Caki2 (cell line): ENCODE measurements at regions not wholly inside any gene's neighbourhood (a gene's known extent, or its start where the extent isn't known, plus 50 kb on each side); places are given as distances from the start of the nearest gene placed in this dataset.
A peak's percentile ranks its signal among the peaks of the same experiment; 100 is the strongest.
"Not testable (repeated sequence)": the region's sequence is repeated elsewhere in the genome, so short reads cannot be mapped to it uniquely, and the experiment has no call there.

ENCODE experiments used
- DNase-seq: peaks from one replicate; pipeline ENCODE4 v3.0.0-alpha.2; 2015; ENCODE audit warnings: low read depth
- in situ Hi-C: cut with HindIII; loops from 2 replicates; pipeline ENCODE4 v1.10.0; 2016; ENCODE audit warnings: low sequenced_read_pairs, low pct_unique_long_range_greater_than_20kb, mixed read lengths

DNA sequence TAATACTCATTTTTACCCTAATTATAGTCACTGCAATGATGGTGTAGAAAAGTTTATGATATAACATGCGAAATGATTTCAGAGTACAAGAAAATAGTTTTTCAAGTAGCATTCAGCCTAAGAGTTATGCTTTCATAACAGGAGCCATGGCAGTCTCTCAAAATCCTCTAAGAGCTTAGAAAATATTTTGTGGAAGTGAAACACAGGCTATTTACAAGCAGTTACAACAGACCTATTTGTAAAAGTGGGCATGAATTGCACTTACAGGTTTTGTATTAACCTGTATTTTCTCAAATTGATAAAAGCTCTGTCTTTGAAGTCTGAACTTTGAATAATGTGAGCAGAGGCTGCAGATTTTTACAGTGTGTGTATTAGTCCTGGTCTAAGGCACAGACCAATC, 523.3 kb downstream of the LRRC70 start:
- in situ Hi-C loops = no loop called here
- DNase-seq = no peak

DNA sequence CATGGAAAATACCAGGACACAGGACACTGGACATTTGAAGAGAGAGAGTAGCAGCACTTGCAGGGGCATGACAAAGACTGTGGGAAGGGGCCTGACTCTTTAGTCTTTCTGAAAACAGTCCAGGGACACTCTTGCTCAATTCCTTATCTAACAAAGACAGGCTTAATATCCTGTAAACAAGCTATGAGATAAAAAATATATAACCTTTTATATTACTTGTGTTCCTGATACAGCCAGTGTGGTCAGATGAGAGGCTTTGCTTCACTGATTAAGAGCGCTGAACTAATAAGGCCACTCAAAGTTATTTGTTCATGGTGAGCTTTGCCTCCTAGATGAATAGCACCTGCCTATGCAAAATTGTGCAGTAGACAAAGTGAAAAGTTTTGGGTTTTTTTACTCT, 518.7 kb downstream of the LRRC70 start:
- in situ Hi-C loops = no loop called here
- no peak for DNase-seq

DNA sequence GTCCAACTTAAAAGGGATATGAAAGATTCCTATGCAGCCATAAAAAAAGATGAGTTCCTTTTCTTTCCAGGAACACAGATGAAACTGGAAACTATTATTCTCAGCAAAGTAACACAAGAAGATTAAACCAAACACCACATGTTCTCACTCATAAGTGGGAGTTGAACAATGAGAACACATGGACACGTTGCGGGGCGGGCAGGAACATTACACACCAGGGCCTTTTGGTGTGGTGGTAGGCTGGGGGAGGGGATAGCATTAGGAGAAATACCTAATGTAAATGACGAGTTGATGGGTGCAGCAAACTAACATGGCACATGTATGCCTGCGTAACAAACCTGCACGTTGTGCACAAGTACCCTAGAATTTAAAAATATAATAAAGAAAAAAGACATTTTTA, 516.1 kb downstream of the LRRC70 start:
- no peak for DNase-seq
- in situ Hi-C loops = no loop called here

DNA sequence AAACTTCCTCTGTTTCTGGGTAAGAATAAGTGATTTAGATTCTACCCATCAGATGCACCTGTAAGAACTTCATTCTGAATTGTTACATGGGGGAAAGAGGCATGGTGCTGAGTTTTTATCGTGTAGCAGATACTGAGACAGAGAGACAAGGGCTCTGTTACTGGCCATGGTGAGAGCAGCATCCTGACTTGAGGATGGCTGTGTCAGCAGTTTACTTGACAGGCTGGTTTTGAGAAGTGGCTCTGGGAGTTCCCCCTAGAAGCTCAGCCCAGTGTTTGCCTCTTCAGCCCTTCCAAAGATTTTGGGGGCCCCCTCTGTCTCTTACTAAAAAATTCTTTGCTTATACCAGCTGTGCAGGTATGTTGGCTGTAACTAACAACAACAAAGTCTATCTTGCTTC, 510.5 kb downstream of the LRRC70 start:
- no peak for DNase-seq
- in situ Hi-C loops = no loop called here

DNA sequence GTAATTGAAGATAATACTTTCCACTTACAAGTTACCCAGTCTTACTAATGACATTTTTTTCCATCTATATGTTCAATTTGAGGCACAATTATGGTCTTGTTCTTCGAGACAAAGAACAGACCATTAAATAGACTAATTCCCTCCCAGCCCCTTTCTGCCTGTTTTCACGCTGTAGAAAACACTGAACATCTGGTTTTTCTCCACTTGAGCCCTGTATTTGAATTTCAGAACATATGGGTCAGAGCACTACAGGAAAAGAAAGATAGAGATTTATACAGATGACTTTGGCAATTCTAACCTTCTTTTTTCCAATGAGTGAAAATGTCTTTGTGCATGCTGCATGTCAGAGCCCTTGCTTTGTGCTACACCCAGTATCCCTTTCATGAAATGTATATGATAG, 506.9 kb downstream of the LRRC70 start:
- no peak for DNase-seq
- in situ Hi-C loops = no loop called here

DNA sequence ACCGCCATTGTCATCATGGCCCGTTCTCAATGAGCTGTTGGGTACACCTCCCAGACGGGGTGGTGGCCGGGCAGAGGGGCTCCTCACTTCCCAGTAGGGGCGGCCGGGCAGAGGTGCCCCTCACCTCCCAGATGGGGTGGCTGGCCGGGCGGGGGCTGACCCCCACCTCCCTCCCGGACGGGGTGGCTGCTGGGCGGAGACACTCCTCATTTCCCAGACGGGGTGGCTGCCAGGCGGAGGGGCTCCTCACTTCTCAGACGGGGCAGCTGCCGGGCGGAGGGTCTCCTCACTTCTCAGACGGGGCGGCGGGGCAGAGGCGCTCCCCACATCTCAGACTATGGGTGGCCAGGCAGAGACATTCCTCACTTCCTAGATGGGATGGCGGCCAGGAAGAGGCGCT, 505.1 kb downstream of the LRRC70 start:
- DNase-seq, in situ Hi-C loops: not testable (repeated sequence)

DNA sequence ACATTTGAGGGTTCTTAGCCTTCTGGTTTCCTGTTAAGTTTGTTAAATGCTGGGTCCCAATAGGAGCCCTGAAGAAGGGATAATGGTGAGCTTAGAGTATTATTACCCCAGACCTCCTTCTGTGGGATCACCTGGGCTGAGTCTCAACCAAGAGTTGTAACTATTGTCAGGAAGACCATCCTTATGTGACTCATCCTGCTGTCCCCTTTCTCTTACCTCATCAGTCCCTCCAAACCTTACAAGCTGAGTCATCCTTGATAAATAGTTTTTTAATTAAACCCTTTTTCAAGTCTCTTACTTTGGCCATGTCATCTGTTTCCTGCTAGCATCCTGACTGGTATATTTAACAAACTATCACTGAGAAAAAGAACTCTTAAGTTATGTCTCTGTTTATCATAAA, 502.8 kb downstream of the LRRC70 start:
- DNase-seq = peak; percentile 8
- in situ Hi-C loops = no loop called here

DNA sequence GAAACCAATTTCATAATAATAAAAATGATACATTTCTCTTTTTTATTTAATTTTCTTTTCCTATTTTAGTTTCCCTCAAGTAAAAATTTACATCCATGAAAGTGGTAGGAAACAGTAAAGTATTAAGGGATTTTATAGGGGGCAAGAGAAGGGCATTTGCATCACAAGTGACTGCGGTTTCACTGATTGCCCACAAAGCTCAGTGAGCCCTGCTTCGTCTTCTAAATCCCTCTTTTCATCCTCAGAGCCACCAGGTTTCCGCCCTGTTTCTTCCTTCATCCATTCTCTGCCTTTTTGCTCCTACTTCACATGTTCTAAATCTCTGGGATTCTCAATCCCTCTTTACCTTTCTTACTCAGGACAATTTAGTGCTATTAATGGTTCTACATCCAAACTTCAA, 491.4 kb downstream of the LRRC70 start:
- DNase-seq = no peak
- in situ Hi-C loops = no loop called here

DNA sequence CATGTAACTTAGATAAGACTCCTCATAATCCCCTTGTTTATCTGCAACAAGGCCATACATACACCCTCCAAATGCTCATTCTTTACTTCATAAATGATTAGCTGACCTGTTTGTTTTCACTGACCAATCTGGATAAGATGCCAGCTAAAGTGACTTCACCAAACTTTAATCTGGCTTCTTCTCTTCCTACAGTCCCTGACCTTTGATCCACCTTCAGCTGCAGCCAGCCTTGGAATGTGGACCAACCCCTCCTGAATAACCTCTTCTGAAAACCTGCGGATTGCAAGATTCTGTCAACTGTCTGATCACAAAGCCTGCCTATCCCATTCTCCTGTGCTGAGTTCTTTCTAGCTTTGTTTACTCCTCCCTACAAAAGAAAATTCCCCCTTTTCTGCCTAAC, 476.8 kb downstream of the LRRC70 start:
- peak; percentile 71 for DNase-seq
- in situ Hi-C loops = no loop called here

DNA sequence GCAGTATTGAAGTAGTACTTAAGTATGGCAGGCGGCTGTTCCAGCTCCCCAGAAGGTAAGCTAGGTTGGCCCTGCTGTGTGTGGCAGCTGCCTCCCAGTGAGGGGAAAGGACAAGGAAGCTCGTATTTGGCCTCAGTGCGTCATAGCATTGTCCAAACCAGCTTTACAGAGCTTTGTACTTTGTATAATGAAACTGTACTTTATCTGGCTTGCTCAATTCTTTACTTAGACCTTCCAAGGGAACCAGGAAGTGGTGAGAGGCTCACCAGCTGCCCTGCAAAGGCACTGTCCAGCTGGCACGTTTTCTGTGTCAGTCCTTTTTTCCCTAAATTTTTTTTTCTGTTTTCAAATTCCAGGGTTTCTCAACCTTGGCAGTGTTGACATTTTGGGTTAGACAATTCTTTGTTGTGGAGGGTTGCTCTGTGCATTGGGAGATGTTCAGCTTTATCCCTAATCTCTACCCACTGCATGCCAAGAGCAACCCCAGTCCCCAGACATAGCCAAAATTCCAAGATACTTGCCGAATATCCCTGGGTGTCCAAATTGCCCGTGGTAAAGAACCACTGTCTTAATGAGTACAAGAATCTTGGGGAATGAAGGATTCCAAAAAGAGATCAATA, 474.5 kb downstream of the LRRC70 start:
- in situ Hi-C loops = no loop called here
- no peak for DNase-seq

DNA sequence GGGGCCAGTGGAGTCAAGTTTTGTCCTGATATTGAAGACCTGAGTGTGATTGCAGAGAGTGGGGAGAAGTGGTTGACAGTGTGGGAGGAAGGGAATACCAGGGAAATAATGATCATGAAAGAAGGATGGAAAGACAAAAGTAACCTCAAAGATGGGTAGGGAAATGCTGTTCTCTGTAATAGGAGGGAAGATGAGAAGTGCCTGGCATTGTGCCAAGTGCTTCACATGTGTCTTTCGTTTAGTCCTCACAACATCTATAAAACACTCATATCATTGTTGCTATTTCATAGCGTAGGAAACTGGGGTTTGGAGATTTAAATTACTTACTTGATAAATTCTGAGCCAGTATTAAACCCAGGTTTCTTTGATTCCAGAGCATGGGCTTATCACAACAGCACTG, 472.3 kb downstream of the LRRC70 start:
- DNase-seq = no peak
- in situ Hi-C loops = no loop called here

DNA sequence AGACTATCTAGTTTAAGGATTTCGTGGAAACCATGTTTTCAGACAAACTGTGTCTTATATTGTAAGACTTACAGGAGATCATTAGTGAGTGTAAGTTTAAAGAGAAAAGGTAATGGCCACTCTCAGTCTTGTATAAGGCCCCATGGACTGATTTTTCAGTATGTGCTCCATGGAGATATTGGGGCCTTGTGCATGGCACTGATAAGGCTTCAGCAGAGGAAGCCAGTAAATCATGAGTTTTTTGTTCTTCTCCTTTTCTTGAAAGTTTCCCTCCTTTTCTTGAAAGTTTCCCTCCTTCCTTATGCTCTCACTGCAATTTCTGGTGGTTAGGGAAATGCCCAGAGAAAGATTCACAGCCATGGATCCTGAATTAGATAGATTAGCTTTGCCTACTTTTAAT, 471.3 kb downstream of the LRRC70 start:
- no peak for DNase-seq
- in situ Hi-C loops = no loop called here

DNA sequence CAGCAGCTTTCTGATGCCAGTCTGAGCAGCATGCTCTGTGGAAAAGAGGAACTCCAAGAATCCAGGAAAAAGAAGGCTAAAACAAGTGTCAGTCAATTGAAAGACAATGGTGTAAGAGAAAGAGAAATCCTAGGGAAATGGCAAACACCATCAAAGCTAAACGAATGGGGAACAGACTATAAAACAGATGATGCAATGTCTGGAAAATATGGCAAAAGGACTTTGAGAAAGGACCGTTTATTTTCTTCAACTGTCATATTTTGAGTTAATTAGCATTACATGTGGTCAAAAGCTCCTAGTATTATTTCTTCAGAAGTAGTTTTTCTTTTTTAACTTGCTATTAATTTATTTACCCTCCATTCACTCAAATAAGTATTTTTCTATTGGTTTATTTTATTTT, 465.2 kb downstream of the LRRC70 start:
- DNase-seq = no peak
- in situ Hi-C loops = no loop called here

DNA sequence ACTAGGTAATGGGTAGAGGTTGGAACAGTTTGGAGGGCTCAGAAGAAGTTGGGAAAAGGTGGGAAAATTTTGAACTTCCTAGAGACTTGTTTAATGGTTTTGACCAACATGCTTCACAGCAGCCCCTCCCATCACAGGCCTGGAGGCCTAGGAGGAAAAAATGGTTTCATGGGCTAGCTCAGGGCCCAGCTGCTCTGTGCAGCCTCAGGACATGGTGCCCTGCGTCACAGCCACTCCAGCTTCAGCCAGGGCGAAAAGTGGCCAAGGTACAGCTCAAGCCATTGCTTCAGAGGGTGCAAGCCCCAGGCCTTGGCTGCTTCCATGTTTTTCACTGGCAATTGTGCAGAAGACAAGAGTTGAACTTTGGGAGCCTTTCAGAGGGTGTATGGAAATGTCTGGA, 453.7 kb downstream of the LRRC70 start:
- in situ Hi-C loops = no loop called here
- no peak for DNase-seq

DNA sequence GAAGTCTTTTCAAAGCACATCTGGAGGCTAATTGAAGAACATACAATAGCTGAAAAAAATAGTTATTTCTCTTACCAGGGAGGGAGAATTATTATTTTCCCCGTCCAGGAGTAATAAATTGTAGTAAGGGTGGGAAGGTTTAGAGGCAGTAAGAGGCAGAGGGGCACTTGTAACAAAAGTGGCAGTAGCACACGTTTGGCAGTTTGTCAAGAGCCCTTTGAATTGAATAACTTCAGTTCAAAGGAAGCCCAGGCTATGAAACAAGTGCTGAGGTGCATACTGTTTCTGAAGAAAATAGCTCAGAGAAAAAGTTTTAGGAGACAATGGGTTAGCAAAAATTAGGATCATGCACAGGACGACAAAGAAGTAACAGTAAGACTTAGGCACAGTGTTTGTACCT, 451.3 kb downstream of the LRRC70 start:
- in situ Hi-C loops = no loop called here
- DNase-seq = no peak

DNA sequence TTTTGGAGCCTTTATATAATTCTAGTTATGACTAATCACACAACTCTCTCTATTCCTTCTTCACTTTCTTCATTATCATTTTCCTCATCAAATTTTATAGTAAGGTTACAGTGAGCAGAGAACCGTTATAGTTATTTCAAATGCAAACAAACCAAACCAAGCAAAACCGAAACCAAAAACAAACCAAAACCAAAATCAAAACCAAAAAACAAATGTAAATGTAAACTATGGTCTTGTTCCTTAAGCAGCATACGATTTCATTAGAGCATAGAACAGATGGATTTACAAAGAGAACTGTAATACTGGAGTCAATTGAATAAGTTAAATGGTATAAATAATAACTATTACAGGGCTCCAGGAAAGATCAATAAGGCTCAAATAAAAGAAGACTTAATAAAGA, 447.1 kb downstream of the LRRC70 start:
- DNase-seq = no peak
- in situ Hi-C loops = no loop called here

DNA sequence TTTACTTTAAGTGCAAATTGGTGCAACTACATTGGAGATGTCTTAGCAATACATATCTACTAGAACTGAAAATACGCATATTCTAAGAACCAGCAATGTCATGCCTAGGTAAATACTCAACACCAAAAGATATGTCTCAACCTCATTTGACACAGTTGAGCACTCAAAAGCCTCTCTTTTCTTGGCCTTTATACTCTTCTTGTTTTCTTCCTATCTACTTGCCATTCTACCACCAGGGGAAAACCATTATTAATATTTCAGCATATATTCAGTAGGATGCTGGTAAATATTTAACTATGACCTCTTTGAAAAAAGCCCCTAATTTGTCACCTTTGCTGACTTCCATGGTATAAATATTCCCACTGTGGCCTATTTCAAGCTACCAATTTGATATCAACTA, 443.8 kb downstream of the LRRC70 start:
- no peak for DNase-seq
- in situ Hi-C loops = no loop called here

DNA sequence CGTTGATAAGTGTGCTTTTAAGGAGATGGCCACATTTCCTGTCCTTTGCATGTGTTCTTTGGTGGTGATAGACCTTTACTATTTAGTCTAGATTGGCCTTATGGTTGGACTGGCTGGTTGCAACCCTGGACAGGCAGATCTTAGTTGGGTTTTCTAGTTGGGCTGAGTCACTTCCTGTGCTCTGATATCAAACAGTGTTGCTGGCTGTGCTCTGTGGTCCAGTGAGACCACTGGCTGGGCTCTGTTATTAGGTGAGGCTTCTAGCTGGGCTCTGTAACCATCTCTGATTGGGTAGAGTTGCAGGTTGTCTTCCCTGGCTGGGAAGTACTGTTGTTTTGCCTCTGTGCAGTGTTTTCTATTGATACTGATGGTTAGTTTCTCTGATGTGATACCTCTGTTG, 432.5 kb downstream of the LRRC70 start:
- in situ Hi-C loops = no loop called here
- no peak for DNase-seq

DNA sequence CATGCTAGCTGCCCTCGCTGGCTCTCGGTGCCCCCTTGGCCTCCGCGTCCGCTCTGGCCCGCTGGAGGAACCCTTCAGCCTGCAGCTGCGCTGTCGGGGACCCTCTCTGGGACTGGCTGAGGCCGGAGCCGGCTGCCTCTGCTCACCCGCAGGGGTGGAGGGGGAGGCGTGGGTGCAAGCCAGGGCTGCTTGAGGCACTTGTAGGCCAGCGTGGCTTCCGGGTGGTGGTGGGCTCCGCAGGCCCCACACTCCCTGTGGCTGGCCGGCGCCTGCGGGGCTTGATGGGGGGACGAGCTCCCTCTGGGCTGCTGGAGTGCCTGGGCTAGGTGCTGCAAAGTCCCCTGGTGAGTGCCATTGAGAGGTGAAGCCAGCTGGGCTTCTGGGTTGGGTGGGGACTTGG, 429.6 kb downstream of the LRRC70 start:
- in situ Hi-C loops = no loop called here
- no peak for DNase-seq

DNA sequence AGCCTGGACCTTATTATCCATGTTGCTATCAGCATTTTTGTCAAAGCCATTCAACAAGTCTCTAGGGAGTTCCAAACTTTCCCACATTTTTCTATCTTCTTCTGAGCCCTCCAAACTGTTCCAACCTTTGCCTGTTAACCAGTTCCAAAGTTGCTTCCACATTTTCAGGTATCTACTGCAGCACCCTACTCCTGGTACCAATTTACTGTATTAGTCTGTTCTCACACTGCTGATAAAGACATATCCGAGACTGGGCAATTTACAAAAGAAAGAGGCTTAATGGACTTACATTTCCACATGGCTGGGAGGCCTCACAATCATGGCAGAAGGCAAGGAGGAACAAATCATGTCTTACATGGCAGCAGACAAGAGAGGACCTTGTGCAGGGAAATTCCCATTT, 416.2 kb downstream of the LRRC70 start:
- in situ Hi-C loops, DNase-seq: not testable (repeated sequence)

DNA sequence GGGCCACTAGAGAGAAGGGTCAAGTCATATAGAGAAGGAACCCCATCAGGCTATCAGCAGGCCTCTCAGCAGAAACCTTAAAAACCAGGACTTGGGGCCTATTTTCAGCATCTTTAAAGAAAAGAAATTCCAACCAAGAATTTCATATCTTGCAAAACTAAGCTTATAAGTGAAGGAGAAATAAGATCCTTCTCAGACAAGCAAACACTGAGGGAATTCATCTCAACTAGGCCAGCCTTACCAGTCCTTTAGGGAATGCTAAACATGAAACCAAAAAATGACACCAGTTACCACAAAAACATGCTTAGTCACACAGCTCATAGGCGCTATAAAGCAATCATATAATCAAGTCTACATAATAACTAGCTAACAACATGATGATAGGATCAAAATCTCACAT, 407.1 kb downstream of the LRRC70 start:
- no peak for DNase-seq
- in situ Hi-C loops = no loop called here
